Immature natural killer cell (primary cell): ENCODE measurements at regions not wholly inside any gene's neighbourhood (a gene's known extent, or its start where the extent isn't known, plus 50 kb on each side); places are given as distances from the start of the nearest gene placed in this dataset.

Source experiments
- DNase-seq, 3 donors: peaks; one replicate each; pipeline ENCODE4 v3.0.0; 2022; ENCODE audit warnings: mixed read lengths in 1 of 3
- H3K27ac Mint-ChIP-seq, 6 donors: one replicate each; pipeline ENCODE4 v1.8.0; 2020; ENCODE audit warnings: mixed read lengths in 6 of 6, mild to moderate bottlenecking in 5 of 6, inconsistent platforms in 4 of 6, moderate library complexity in 3 of 6
- H3K27me3 Mint-ChIP-seq, 3 donors: one replicate each; pipeline ENCODE4 v1.8.0; 2020 to 2021; ENCODE audit warnings: low read depth in 3 of 3, mild to moderate bottlenecking in 3 of 3, mixed read lengths in 3 of 3, moderate library complexity in 3 of 3, inconsistent platforms in 1 of 3
- H3K36me3 Mint-ChIP-seq, 3 donors: one replicate each; pipeline ENCODE4 v1.8.0; 2020; ENCODE audit warnings: mixed read lengths in 3 of 3, inconsistent platforms in 2 of 3, mild to moderate bottlenecking in 2 of 3
- H3K4me1 Mint-ChIP-seq, 2 donors: one replicate each; pipeline ENCODE4 v1.8.0; 2020; ENCODE audit warnings: inconsistent platforms in 2 of 2, mild to moderate bottlenecking in 2 of 2, mixed read lengths in 2 of 2, moderate library complexity in 1 of 2
- H3K4me3 Mint-ChIP-seq, 5 donors: one replicate each; pipeline ENCODE4 v1.8.0; 2020; ENCODE audit warnings: mild to moderate bottlenecking in 5 of 5, mixed read lengths in 5 of 5, inconsistent platforms in 3 of 5, moderate library complexity in 3 of 5
- H3K9me3 Mint-ChIP-seq, 6 donors: one replicate each; pipeline ENCODE4 v1.8.0; 2020; ENCODE audit warnings: mild to moderate bottlenecking in 6 of 6, mixed read lengths in 6 of 6, inconsistent platforms in 4 of 6, moderate library complexity in 3 of 6

GRCh38 chr15:31459400-31459748 lies 132.7 kb downstream of the KLF13 start:
- no peak overlapping the region for H3K4me3 Mint-ChIP-seq

GRCh38 chr15:31461375-31461774 lies 134.7 kb downstream of the KLF13 start:
- H3K9me3 Mint-ChIP-seq, result no peaks in the 10 kb centered on the region
- no peaks in the 10 kb centered on the region for H3K36me3 Mint-ChIP-seq
- no peaks in the 10 kb centered on the region for H3K4me1 Mint-ChIP-seq
- no peak for DNase-seq
- peaks cover 0 to 7% (median 1%) of the 10 kb centered on the region in 3 donors for H3K27me3 Mint-ChIP-seq
- H3K27ac Mint-ChIP-seq, result no peak overlapping the region
- H3K4me3 Mint-ChIP-seq, result no peak overlapping the region

More at GRCh38 chr15:31459400-31459748, 132.7 kb downstream of the KLF13 start:
- Mint-ChIP-seq H3K9me3 (peaks cover 0 to 7% (median 4%) of the 10 kb centered on the region in 6 donors), H3K4me1 (peaks cover 9 to 14% of the 10 kb centered on the region in 2 donors), H3K27ac (no peak overlapping the region), H3K27me3 (peaks cover 0 to 3% (median 0%) of the 10 kb centered on the region in 3 donors), H3K36me3 (peaks cover 5 to 6% (median 6%) of the 10 kb centered on the region in 3 donors)
- no peak for DNase-seq

- Mint-ChIP-seq H3K4me1 (no peaks in the 10 kb centered on the region), H3K9me3 (no peaks in the 10 kb centered on the region), H3K36me3 (no peaks in the 10 kb centered on the region), H3K4me3 (no peak overlapping the region), H3K27ac (no peak overlapping the region), H3K27me3 (peaks cover 0 to 7% (median 1%) of the 10 kb centered on the region in 3 donors)
- no peak for DNase-seq
These were observed 135.4 kb downstream of the KLF13 start for GRCh38 chr15:31461911-31462480.

GRCh38 chr15:31463521-31464102 lies 137.0 kb downstream of the KLF13 start:
- H3K9me3 Mint-ChIP-seq, result no peaks in the 10 kb centered on the region
- H3K27me3 Mint-ChIP-seq, result peaks cover 0 to 7% (median 1%) of the 10 kb centered on the region in 3 donors
- DNase-seq, result no peak
- peak overlapping the region in 1 of 6 donors; percentile 28 for H3K27ac Mint-ChIP-seq
- H3K4me1 Mint-ChIP-seq, result no peaks in the 10 kb centered on the region
- H3K36me3 Mint-ChIP-seq, result no peaks in the 10 kb centered on the region
- no peak overlapping the region for H3K4me3 Mint-ChIP-seq

- no peaks in the 10 kb centered on the region for H3K9me3 Mint-ChIP-seq
- H3K27me3 Mint-ChIP-seq, result peaks cover 0 to 7% (median 1%) of the 10 kb centered on the region in 3 donors
- no peak for DNase-seq
- H3K36me3 Mint-ChIP-seq, result no peaks in the 10 kb centered on the region
- peak overlapping the region in 1 of 6 donors; percentile 11 for H3K27ac Mint-ChIP-seq
- H3K4me1 Mint-ChIP-seq, result no peaks in the 10 kb centered on the region
- H3K4me3 Mint-ChIP-seq, result no peak overlapping the region
These were observed 137.8 kb downstream of the KLF13 start for GRCh38 chr15:31464216-31465082.

GRCh38 chr15:31465083-31465955 lies 138.7 kb downstream of the KLF13 start:
- H3K9me3 Mint-ChIP-seq, result no peaks in the 10 kb centered on the region
- H3K4me1 Mint-ChIP-seq, result peaks cover 0 to 2% of the 10 kb centered on the region in 2 donors
- no peak overlapping the region for H3K4me3 Mint-ChIP-seq
- no peak for DNase-seq
- no peaks in the 10 kb centered on the region for H3K36me3 Mint-ChIP-seq
- peaks cover 0 to 7% (median 1%) of the 10 kb centered on the region in 3 donors for H3K27me3 Mint-ChIP-seq
- no peak overlapping the region for H3K27ac Mint-ChIP-seq

GRCh38 chr15:31467361-31467760 lies 140.7 kb downstream of the KLF13 start:
- no peak for DNase-seq
- Mint-ChIP-seq H3K27me3 (peaks cover 0 to 4% (median 1%) of the 10 kb centered on the region in 3 donors), H3K4me3 (no peak overlapping the region), H3K36me3 (no peaks in the 10 kb centered on the region), H3K27ac (peak overlapping the region in 1 of 6 donors; percentile 30), H3K9me3 (no peaks in the 10 kb centered on the region), H3K4me1 (peaks cover 19 to 21% of the 10 kb centered on the region in 2 donors)

- no peaks in the 10 kb centered on the region for H3K9me3 Mint-ChIP-seq
- DNase-seq, result no peak
- no peak overlapping the region for H3K4me3 Mint-ChIP-seq
- peaks cover 37 to 39% of the 10 kb centered on the region in 2 donors for H3K4me1 Mint-ChIP-seq
- no peak overlapping the region for H3K27ac Mint-ChIP-seq
- H3K27me3 Mint-ChIP-seq, result peaks cover 0 to 4% (median 4%) of the 10 kb centered on the region in 3 donors
- no peaks in the 10 kb centered on the region for H3K36me3 Mint-ChIP-seq
These were observed 142.5 kb downstream of the KLF13 start for GRCh38 chr15:31468911-31469785.

GRCh38 chr15:31469786-31470525 lies 143.3 kb downstream of the KLF13 start:
- Mint-ChIP-seq H3K4me1 (peaks cover 44 to 45% of the 10 kb centered on the region in 2 donors), H3K27ac (peak overlapping the region in 1 of 6 donors; percentile 40), H3K9me3 (no peaks in the 10 kb centered on the region), H3K36me3 (no peaks in the 10 kb centered on the region), H3K27me3 (peaks cover 0 to 4% (median 4%) of the 10 kb centered on the region in 3 donors), H3K4me3 (no peak overlapping the region)
- DNase-seq, result no peak

GRCh38 chr15:31470756-31471155 lies 144.1 kb downstream of the KLF13 start:
- no peak for DNase-seq
- H3K36me3 Mint-ChIP-seq, result no peaks in the 10 kb centered on the region
- H3K4me1 Mint-ChIP-seq, result peaks cover 50% of the 10 kb centered on the region in 2 donors
- H3K9me3 Mint-ChIP-seq, result no peaks in the 10 kb centered on the region
- H3K4me3 Mint-ChIP-seq, result peak overlapping the region in 1 of 5 donors; percentile 41
- peak overlapping the region in 4 of 6 donors; percentile 37 to 91 (median 78) for H3K27ac Mint-ChIP-seq
- H3K27me3 Mint-ChIP-seq, result peaks cover 0 to 3% (median under 1%) of the 10 kb centered on the region in 3 donors

GRCh38 chr15:31471731-31472430 lies 145.2 kb downstream of the KLF13 start:
- Mint-ChIP-seq H3K4me1 (peaks cover 50 to 52% of the 10 kb centered on the region in 2 donors), H3K36me3 (no peaks in the 10 kb centered on the region), H3K27me3 (peaks cover 0 to 3% (median 0%) of the 10 kb centered on the region in 3 donors), H3K27ac (peak overlapping the region; percentile 72 to 91 (median 90)), H3K9me3 (no peaks in the 10 kb centered on the region), H3K4me3 (peak overlapping the region in 4 of 5 donors; percentile 13 to 85 (median 72))
- DNase-seq, result no peak
